Stimulated activated CD8-positive, alpha-beta memory T cell treated with anti-CD3 and anti-CD28 coated beads, Interleukin-4, amount 100 ng/mL, for 48 hours (primary cell): ENCODE measurements at regions not wholly inside any gene's neighbourhood (a gene's known extent, or its start where the extent isn't known, plus 50 kb on each side); places are given as distances from the start of the nearest gene placed in this dataset.

ENCODE experiments used
- DNase-seq: peaks from one replicate; pipeline ENCODE4 v3.0.0-alpha.2; 2020

DNA sequence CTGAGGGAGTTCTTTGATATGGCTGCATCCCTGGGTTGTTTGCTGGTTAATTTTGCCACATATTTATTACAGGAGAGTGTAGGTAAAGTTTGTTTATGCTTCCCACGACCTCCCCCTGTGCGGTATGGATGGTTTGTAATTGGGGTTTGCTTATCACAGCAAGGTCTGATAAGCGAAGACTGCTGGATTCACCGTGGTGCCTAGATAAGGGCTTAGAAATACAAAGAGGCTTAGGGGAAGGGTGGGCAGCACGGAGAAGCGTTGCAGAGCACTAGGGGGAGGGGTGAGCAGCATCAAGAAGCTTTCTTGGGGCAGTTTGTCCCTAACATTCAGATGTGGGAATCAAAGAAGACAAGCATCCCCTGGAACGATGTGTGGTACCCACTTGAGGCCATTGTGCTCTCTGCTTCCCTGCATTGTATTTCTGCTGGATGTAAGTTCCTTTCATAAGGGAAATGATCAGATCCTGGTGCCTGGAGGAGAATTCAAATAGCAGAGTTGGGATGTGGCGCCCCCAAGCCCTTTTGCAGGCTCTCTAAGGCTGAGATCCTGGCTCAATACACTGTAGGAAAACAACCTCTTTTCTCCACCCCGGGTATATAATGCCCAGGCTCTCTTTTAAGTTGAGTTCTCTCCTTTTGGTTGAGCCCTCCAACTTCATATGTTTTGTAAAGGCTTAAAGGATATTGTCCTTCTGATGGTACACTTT lies 598.1 kb upstream of the ADGRL4 start:
- no peak for DNase-seq

DNA sequence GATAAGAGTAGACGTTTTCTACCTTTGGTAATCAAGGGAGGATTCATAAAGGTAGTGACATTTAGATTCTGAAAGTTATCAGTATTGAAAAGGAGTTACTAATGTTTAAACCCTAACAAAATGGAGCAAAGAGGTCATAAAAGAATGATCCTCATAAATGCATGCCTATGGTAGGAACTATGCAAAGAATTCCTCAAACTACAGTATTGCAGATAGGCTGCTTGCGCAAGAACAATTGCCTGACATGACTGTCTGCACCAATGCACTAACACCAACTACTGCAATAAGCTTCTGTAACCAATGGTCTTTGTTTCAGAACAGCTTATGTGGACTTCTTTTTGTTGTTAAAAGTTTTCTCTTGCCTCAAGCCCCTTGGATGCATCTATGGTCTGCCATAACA lies 597.3 kb upstream of the ADGRL4 start:
- DNase-seq, result no peak

DNA sequence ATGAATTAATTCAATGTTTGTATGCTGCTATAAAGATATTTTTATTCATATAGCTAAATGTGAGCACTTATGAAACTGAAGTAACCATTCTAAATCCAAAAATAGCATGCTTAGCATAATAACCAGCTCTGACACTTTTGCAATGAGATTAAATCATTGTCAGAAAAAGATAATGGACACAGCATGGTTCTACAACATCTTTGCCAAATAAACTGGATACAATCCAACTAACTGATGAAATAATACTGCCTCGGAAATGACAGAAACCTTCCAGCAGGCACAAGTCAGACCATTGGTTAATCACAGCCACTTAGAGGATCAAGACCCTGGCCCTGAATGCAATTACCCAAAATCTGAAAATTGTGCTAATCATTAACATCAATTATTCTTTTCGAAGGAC lies 592.7 kb upstream of the ADGRL4 start:
- no peak for DNase-seq

DNA sequence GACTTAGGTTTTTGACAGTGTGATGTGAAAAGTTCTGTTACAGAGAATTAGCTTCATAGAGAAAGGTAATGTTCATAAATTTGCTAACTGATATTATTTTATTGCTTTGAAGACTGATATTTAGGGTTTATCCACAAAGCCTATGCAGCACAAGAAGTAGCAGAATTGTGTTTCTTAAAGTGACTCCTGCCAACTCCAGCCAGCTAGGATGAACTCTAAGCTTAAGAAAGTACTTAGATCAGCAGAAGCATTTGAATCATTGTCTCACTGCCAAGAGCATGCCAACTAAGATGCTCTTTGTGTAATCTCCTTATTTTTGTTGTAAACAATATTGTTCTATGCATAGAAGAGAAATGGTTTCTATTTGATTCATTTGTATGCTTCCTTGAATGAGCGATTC lies 589.4 kb upstream of the ADGRL4 start:
- DNase-seq, result no peak

DNA sequence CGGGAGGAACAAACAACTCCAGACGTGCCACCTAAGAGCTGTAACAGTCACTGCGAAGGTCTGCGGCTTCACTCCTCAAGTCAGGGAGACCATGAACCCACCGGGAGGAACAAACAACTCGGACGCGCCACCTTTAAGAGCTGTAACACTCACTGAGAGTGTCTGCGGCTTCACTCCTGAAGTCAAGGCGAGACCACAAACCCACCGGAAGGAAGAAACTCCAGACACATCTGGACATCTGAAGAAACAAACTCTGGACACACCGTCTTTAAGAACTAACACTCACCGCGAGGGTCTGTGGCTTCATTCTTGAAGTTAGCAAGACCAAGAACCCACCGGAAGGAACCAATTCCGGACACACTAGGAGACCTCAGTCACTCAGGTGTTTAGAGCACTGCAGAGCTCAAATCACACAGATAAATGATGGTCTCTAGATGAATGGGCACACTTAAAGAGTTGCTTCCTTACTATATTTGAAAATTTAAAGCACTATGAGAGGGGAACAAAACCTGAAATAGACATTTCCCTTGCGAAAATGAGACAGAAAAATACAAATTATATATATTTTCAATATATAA lies 587.7 kb upstream of the ADGRL4 start:
- no peak for DNase-seq

DNA sequence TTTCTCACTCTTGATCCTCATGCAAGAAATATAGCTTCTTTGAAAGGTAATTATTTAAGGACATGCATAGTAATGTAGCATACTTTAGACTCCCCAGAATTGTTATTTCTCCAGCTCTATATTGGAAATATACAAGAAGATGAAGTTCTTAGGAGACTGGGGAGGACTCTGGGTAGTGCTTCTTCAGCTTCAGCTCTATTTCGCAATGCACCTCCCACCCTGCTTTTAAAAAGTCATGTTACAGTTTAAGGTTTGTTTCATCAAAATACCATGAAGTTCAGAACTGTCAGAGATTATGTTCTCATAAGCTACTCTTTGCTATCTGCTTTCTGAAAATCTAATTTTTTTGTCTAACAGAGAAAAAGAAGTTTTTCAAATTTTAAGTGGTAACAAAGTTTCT lies 586.2 kb upstream of the ADGRL4 start:
- DNase-seq, result no peak

DNA sequence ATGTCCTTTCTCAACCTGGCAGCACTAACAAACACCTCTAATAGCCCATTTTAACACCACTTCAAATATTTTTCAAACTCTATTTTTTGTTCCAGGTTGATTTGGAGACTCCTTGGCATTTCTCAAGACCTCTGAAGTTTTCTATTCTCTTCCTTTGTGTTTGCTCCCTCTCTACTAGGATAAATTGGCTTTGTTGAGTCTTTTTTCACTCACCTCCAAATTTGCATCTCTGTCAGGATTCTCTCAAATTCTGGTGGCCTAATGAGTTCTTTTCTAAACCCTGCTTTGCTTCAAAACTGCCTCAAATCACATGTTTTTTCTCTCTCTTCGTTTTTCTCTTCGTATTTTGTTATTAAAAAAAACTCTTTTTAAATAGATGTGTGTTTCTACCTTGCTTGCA lies 582.2 kb upstream of the ADGRL4 start:
- DNase-seq, result no peak

DNA sequence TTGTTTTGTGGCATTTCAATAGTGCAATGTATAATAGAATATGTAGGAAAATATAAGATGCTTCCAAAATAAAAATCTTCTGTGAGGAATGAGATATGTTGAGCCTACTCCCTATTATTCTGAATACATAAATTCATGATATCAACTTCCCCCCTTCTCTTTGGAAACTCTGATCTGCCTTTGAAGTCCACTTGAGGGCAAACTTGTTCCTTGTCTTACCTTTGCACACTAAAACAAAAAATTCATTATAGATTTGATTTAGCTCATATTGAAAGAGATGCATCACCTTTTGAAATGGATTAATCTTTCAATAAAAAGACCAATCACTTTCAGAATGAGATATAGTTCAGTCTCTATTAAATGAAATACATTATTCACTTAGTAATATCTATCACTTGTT lies 580.7 kb upstream of the ADGRL4 start:
- DNase-seq, result no peak

DNA sequence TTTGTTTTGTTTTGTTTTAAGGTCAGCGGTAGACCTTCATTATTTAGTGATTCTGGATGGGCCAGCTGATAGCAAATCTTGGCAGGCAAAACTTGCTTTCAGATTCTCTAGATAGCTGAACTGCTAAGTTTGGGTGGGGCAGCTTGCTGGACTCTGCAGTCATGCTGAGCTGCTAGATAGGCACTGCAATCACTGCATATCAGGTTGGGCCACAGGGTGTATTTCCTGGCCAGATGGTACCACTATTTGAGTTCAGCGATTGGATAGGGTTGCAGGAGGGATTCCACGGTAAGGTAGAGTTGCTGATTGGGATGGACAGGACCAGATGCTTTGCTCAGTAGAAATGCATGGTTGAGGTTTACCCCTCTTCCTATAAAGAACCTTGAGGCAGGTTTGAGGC lies 579.3 kb upstream of the ADGRL4 start:
- DNase-seq, result no peak

DNA sequence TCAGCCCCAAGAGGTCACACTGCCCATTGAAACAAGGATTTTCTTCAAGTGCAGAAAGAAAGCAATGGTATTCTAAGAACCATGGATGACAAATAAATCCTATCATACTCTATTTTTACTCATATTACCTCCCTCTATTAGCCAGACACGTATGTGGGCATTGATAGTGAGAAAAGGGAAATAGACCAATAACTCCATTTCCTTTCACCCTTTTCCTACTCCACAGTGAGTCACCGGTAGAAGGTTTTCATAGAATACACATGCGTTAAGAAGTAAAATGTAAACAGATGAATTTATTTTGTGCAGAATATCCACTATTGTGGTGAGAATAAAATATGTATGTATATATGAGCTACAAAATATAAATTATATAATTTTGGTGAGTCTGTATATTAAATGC lies 568.9 kb upstream of the ADGRL4 start:
- DNase-seq, result no peak

DNA sequence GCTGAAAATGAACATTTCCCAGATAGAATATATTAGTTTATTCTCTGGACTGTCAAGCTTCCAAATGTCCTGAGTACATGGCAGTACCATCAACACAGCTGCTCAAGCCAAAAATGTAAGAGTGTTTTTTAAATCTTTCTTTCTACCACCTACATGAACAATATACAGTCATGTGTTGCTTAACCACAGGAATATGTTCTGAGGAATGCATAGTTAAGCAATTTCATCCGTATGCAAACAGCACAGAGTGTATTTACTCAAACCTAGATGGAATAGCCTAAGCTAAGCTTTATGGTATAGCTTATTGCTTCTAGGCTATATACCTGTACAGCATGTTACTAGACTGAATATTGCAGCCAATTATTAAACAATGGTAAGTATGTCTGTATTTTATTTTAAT lies 561.9 kb upstream of the ADGRL4 start:
- DNase-seq, result no peak

DNA sequence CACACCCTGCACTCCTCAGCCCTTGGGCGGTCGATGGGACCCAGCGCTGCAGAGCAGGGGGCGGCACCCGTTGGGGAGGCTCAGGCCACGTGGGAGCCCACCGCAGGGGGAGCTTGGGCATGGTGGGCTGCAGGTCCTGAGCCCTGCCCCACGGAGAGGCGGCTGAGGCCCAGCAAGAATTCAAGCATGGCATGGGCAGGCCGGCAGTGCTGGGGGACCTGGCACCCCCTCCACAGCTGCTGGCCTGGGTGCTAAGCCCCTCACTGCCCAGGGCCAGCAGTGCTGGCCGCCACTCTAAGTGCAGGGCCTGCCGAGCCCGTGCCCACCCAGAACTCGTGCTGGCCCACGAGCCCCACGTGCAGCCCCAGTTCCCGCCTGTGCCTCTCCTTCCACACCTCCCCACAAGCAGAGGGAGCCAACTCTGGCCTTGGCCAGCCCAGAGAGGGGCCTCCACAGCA lies 555.0 kb upstream of the ADGRL4 start:
- DNase-seq, result no peak

DNA sequence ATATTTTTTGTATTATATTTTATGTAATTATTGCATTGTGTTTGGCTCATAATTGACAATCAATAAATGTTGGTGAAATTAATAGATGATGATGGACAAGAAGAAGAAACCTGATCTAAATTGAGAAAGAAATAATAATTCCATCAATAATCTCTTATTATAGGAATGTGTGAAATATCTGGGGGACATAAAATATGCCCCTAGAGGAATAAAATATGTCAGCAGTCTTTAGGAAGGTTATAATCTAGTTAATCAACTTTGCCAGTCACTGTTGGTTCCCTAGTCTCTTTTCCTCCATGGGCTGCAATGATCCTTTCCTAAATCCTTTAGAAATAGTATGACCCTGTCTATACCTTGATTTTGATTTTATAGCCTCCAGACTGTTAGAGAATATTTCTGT lies 549.7 kb upstream of the ADGRL4 start:
- no peak for DNase-seq

DNA sequence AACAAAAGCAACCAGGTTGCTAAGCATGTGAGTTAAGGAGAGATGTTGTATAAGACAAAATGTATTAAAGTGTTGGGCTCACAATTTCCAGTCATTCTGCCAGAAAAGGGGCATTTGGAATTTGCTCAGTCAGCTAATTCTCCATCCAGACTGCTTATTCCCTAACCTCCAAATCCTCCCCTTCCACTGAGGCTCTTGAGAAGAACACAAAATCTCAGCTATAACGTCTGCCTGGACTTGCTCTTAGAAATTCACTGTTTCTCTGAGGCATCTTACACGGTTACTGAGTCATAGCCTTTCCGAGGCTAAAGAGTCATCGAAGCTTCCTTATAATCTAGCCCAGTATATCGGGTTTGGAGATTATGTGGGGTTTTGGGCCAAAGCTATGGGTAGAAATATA lies 548.2 kb upstream of the ADGRL4 start:
- no peak for DNase-seq

DNA sequence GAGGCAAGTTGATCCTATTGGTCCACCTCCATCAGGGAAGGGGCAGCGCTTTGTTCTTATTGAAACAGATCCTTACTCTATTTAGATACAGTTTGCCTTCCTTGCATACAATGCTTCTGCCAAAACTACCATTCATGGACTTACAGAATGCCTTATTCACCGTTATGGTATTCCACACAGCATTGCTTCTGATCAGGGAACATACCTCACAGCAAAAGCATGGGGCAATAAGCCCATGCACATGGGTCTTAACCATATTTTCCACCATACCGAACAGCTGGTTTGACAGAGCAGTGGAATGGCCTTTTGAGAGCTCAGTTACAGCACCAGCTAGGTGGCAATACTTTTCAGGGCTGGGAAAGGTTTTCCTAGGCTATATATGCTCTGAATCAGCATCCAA lies 544.8 kb upstream of the ADGRL4 start:
- no peak for DNase-seq

DNA sequence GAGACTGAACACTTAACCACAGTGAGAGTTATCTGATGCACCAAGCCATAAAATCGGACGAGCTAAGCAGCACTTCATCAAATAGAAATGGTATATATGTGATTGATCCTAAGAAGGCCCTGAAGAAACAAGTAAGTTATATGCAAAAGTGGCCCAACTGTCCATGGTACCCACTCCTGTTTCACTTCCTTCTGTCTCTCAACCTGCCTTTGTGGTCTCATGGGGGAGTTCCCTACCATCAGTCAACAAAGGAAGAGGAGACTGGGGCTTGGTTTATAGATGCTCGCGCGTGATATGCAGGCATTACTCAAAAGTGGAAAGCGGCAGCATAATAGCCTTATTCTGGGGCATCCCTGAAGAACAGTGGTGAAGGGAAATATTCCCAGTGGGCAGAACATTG lies 543.9 kb upstream of the ADGRL4 start:
- DNase-seq, result no peak

DNA sequence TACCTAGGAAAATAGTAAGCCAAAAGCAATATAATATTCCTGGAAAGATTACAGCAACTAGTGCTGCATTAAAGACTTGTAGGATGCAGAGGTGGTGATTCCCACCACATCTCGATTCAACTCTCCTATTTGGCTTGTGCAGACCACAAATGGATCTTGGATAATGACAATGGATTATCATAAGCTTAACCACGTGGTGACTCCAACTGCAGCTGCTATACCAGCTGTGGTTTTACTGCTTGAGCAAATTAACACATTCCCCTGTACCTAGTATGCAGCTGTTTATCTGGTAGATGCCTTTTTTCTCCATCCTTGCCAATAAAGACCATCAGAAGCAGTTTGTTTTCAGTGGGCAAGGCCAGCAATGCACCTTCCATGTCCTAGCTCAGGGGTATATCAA lies 542.7 kb upstream of the ADGRL4 start:
- no peak for DNase-seq

DNA sequence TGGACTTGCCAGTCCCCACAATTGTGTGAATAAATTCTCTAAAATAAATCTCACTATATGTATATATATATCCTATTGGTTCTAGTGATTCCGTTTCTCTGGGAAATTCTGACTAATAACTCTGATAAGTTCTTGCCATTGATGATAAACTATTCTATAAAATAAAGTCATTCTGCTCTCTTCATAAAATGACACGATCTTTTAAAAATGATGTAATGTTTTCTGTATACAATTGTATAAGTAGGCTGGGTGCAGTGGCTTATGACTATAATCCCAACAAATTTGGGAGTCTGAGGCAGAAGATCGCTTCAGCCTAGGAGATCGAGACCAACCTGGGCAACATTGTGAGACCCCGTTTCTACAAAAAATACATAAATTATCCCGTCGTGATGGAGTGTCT lies 541.0 kb upstream of the ADGRL4 start:
- no peak for DNase-seq

DNA sequence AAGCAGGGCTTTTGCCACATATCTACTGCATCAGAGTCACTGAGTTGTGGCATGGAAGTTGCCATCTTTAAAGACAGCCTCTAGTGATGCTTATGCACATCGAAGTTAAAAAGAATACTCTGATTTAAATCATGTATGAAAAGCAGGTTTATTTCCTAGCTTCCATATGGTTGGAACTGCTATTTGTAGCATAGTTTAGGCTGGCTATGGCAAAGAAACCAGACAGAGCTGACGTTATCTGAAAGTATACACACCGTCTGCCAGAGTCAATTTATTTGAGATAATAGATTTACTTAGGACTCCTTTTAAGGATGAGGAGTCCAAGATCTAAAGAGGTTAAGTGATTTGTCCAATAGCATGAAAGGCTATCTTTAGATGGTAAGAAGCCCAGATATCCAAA lies 536.9 kb upstream of the ADGRL4 start:
- no peak for DNase-seq

DNA sequence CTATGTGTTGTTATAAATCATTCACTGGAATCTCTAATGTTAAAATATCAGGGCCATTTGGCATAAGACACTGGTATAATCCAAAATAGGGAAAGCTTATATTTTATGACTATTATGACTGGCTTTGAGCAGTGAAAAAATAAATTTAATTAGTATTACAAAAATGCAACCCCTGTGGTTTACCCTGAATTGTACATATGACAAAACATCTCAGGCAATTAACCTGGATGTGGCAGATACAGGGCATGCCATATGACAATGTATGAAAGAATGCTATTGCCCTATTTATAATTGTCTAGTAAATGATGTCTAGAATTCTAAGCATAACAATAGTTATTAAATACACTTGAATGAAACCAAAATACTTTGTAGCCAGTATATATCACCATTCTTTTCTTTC lies 532.5 kb upstream of the ADGRL4 start:
- DNase-seq, result no peak

DNA sequence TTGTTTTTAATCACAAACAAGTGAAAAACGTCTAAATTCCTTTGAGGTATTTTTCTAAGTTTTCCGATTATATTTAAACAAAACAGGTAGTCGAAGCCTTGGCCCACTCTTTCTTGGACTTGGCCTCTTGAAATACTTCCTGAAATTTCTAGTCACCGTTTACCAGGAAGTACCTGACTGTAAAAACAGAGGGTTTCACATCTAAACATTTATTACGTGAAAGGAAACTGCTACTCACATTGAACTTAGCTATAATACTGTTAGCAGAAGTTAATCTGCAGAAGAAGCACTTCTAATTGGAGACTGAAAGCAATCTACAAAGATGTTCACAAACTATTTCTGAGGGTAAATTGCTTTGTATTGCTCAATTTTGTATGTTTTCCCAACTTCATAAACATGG lies 526.0 kb upstream of the ADGRL4 start:
- no peak for DNase-seq

DNA sequence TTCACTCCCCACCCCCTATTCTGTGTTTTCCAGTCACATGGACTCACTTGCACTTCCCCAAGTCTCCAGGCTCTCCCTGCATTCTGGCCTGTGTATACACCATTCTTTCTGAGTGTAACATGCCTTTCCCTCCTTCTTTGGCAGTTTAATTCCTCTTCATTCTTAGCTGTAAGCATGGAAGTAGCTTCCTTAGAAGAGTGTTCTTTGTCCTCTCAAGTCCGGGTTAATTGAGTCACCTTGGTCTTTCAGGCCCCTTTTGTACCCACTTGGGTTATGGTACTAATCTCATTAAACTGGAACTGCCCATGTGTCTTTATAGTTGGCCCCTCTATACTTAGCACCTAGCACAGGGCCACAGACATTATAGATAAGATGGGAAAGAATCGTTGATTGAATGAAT lies 525.3 kb upstream of the ADGRL4 start:
- no peak for DNase-seq

DNA sequence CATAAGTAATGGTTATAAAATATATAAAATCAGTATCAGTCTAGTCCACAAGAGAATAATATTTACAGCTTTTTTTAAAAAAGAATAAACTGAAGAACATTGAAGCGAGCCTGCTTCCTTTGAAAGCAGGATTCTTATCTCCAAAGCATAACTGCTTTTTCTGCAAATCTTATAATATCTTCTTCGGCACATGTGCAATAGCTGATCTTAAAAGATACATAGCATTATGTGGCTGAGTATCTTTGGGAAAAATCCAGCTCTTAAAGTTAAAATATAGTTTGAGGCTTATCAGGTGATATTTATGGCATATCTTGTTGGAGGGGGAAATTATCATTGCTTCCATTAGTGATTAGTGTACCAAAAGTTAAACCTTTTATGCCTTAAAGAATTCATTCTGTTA lies 523.9 kb upstream of the ADGRL4 start:
- no peak for DNase-seq

DNA sequence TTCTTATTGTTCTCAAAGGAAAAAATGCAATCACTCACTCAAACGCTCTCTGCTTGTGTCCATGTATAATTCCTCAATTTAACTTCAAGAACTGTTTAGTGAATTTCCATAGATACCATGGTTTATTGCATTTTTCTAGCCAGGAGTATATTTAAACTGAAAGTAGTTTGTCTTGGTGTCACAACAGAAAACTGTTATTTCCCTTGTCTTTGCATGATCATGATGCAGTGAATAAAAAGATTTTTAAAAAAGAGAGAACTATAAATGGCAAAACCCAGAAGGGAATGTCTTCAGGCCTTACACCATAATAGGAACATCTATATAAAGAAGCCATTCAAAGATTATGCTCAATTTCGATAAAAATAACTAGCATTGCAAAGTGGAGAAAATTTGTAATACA lies 523.5 kb upstream of the ADGRL4 start:
- DNase-seq, result no peak

DNA sequence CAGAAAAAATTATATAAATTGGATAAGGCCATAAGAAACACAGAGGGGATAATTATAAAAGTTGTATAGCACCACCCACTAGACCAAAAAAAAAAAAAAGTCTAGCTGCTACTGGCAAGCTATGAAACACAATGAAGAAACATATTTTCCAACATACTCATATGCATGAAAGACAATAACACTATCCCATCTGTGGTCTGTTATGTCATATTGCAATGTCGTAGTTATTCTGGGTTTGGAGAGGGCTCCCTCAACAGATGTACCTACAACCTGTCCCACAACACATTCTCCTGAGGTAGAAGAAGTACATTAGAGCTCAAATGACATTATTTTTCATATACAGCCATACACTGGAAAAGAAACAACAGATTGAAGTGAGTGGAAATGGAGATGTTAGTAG lies 517.6 kb upstream of the ADGRL4 start:
- DNase-seq, result no peak
